ENCODE measurements at regions not wholly inside any gene's neighbourhood (a gene's known extent, or its start where the extent isn't known, plus 50 kb on each side); places are given as distances from the start of the nearest gene placed in this dataset.
"Not testable (repeated sequence)": the region's sequence is repeated elsewhere in the genome, so short reads cannot be mapped to it uniquely, and the experiment has no call there.

DNA sequence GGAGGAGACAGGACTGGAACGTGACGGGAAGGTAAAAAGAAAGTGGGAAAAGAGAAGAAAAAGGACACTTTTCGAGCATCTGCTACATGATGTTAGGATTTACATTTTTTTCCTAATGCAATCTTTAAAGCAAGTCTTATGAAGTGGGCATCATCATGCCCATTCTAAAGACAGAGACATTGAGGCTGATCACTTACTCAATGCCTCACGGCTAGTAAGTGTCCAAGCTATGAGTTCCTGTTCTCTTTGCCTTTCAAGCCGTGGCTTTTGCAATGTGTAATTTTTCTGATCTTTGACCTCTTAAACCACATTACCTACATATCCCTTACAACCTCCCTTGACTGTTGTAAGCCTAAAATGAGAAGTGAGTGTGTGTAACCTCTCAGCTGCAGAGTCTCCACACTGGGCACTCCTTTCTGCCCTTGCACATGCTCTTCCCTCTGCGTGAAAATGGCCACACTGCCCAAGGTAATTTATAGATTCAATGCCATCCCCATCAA is 649.2 kb downstream of the RNF144A start:
- peaks cover 0 to 10% (median 0%) of the 10 kb centered on the region in 7 donors for H3K9me3 Mint-ChIP-seq
- no peaks in the 10 kb centered on the region for H3K4me1 Mint-ChIP-seq
- peaks cover 0 to 9% (median 5%) of the 10 kb centered on the region in 3 donors for H3K27me3 Mint-ChIP-seq
- no peaks in the 10 kb centered on the region for H3K36me3 Mint-ChIP-seq
- no peak for ATAC-seq (ENCODE audit: low read depth in 2 of 2)
- DNase-seq = no peak
- H3K27ac Mint-ChIP-seq = no peak overlapping the region
- H3K4me3 Mint-ChIP-seq = peak overlapping the region in 1 of 8 donors; percentile 17

DNA sequence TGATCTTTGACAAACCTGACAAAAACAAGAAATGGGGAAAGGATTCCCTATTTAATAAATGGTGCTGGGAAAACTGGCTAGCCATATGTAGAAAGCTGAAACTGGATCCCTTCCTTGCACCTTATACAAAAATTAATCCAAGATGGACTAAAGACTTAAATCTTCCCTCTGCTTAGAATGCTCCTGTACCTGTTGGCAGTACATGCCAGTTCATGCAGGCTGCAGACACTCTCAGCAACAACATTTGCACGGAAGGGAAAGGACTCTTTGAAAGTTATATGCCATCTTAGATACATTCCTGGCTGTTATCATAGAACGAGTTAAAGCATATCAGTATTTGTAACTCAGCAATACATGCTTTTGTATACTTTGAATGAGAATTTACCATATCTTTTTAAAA is 649.9 kb downstream of the RNF144A start:
- H3K9me3 Mint-ChIP-seq; ATAC-seq (ENCODE audit: low read depth in 2 of 2); H3K4me3 Mint-ChIP-seq; DNase-seq; H3K27ac Mint-ChIP-seq; H3K36me3 Mint-ChIP-seq; H3K4me1 Mint-ChIP-seq; H3K27me3 Mint-ChIP-seq: not testable (repeated sequence)

DNA sequence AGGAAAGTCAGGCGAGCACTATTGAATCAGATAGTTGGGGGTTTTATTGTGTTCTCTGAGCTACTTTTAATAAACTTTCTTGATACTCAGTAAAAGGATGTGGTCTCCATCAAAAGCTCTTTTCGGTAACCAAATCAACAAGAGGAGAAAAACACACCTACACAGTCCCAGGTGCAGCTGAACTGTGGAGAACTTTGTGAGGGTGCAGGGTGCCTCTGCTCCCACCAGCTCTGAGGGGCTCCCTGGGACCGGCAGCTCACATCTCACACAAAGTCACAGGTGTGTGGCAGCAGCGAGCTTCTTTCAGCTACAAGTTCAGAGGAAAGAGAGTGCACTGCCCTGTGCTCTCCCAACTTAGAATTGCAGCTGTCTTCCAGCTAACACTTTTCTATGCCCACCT is 650.4 kb downstream of the RNF144A start:
- Mint-ChIP-seq H3K27ac (no peak overlapping the region), H3K9me3 (peaks cover 0 to 10% (median 0%) of the 10 kb centered on the region in 7 donors), H3K36me3 (no peaks in the 10 kb centered on the region), H3K4me3 (no peak overlapping the region), H3K4me1 (no peaks in the 10 kb centered on the region), H3K27me3 (peaks cover 0 to 9% (median 5%) of the 10 kb centered on the region in 3 donors)
- no peak for ATAC-seq (ENCODE audit: low read depth in 2 of 2)
- DNase-seq = no peak

DNA sequence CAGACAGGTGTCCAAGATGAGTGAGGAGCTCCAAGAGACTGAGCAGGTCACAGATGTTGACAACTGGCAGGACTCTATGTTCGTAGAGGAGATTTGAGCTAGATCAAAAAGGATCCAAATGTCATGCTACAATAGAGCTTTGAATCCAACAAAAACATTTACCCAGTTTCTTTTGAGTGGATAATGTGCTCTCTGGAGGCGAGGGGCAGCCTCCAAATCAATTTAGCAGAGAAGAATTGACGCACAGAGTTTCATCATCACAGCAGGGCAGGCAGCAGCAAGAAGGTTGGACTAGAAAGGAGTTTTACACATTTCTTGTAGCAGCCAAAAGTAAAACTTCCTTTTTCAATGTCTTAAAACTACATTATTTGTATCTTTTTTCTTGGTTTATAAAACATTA is 653.0 kb downstream of the RNF144A start:
- DNase-seq (no peak), ATAC-seq (ENCODE audit: low read depth in 2 of 2) (no peak)
- Mint-ChIP-seq H3K4me1 (no peaks in the 10 kb centered on the region), H3K4me3 (no peak overlapping the region), H3K27ac (no peak overlapping the region), H3K27me3 (peaks cover 0 to 9% (median 0%) of the 10 kb centered on the region in 3 donors), H3K9me3 (peaks cover 0 to 10% (median 0%) of the 10 kb centered on the region in 7 donors), H3K36me3 (no peaks in the 10 kb centered on the region)

DNA sequence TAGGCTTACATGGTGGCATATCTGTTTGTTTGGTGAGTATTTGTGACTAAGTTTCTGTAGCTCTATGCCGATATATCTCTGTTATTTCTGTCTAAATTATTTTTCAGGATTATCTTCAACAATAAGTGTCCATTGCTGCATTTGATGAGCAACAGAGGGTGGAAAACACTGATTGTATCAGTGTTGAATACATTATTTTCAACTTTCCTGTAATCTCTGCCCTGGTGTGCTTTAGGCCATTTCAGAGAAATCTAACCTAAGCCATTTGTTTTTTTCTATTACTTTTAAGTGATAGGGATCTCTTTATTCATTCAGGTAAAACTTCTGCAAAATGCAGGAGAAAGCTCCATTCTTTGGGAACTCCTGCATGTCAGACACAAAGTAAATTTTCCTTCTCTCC is 654.5 kb downstream of the RNF144A start:
- Mint-ChIP-seq H3K9me3 (peaks cover 0 to 8% (median 1%) of the 10 kb centered on the region in 7 donors), H3K4me3 (no peak overlapping the region), H3K36me3 (no peaks in the 10 kb centered on the region), H3K27me3 (peaks cover 0 to 8% (median 5%) of the 10 kb centered on the region in 3 donors), H3K27ac (no peak overlapping the region), H3K4me1 (no peaks in the 10 kb centered on the region)
- ATAC-seq (ENCODE audit: low read depth in 2 of 2) (no peak), DNase-seq (no peak)

DNA sequence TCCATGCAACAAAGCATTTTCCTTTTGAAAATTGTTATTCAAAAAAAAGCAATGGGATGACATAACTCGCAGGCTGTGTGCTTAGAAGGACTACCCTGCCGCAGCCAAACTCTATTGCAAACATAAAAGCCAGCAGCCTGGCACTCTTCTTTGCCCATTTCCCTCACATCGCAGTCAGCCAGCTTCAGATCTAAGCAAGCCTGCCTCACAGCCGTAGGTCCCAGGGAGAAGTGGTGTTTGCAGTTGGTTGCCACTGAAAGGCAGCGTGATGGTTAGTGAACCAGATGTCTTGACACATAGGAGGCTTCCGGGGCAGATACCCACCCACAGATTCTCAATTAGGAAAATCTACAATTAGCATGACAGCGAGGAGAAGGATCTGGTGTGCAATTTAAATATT is 655.2 kb downstream of the RNF144A start:
- peaks cover 0 to 9% (median 5%) of the 10 kb centered on the region in 3 donors for H3K27me3 Mint-ChIP-seq
- peaks cover 0 to 4% of the 10 kb centered on the region in 2 donors for H3K36me3 Mint-ChIP-seq
- DNase-seq (no peak), ATAC-seq (ENCODE audit: low read depth in 2 of 2) (no peak)
- H3K4me3 Mint-ChIP-seq = no peak overlapping the region
- H3K4me1 Mint-ChIP-seq = no peaks in the 10 kb centered on the region
- H3K9me3 Mint-ChIP-seq = peaks cover 1 to 8% (median 6%) of the 10 kb centered on the region in 7 donors
- no peak overlapping the region for H3K27ac Mint-ChIP-seq

DNA sequence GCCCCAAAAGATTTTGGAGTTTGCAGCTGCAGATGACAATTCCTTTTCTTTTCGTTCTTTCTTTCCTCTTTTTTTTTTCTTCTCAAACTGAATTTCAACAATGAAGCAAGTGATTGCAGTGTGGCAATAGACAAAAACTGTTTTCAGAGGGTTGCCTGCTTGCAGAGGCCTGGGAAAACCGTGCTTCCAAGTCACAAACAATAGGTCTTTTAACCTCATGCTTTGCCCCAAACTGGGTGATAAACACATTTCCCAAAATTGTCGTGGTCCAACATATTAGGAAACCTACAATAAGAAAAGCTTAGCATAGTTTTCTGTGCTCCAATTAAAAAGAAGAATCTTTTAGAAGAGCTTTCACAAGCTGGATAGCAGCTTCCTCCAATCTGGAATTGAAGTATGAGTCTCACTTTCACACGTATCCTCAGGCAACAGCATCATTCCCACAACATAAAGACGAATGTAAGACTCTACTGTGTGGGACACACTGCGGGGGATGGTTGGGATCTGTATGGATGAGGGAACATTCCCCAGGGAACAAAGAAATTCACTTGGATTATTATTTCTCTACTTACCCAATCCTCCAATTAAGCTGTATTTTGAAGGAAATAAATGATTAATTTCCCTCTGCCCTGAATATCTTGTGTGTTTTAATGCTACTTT is 656.1 kb downstream of the RNF144A start:
- Mint-ChIP-seq H3K27me3 (peaks cover 0 to 17% (median 5%) of the 10 kb centered on the region in 3 donors), H3K4me1 (no peaks in the 10 kb centered on the region), H3K36me3 (peaks cover 5 to 12% of the 10 kb centered on the region in 2 donors), H3K27ac (no peak overlapping the region), H3K9me3 (peaks cover 9 to 16% (median 14%) of the 10 kb centered on the region in 7 donors), H3K4me3 (no peak overlapping the region)
- ATAC-seq (ENCODE audit: low read depth in 2 of 2) = no peak
- DNase-seq = no peak

DNA sequence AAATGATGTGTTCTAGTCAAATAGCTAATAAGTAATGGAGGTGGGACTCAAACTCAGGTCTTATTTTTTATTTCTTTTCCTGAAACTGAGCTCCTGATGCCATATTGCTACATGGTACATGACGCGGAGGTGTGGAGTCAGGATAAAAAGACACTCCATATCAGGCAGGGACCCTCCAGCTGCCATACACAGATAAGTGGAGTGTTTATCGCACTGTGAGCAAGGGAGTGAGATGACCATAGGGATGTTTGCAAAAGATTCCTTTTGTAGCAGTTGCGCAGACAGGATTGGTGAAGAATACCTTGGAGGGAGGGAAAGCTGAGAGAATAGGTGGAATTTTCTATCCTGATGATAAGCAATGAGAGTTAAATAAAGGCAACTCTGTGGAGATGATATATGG is 657.2 kb downstream of the RNF144A start:
- Mint-ChIP-seq H3K27ac (no peak overlapping the region), H3K4me3 (no peak overlapping the region), H3K36me3 (peaks cover 9 to 17% of the 10 kb centered on the region in 2 donors), H3K27me3 (peaks cover 0 to 17% (median 5%) of the 10 kb centered on the region in 3 donors), H3K9me3 (peaks cover 10 to 27% (median 22%) of the 10 kb centered on the region in 7 donors), H3K4me1 (no peaks in the 10 kb centered on the region)
- no peak for ATAC-seq (ENCODE audit: low read depth in 2 of 2)
- DNase-seq = no peak

DNA sequence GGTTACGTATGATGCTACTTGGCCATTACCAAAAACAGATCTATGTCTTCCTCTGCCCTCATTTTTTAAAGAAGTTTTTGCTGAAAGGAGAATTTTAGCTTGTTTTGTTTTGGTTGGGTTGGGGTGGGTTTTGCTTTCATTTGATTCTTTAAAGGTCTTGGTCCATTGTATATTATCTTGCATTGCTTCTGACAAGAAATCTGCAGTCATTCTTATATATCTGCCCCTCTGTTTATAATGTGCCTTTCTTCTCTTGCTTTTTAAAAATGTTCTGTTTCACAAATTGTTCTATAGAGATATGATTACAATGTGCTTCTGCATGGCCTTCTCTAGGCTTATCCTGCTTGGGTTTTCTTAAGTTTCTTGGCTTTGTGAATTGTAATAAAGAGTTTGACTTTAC is 660.6 kb downstream of the RNF144A start:
- H3K36me3 Mint-ChIP-seq = peaks cover 12 to 21% of the 10 kb centered on the region in 2 donors
- no peak overlapping the region for H3K27ac Mint-ChIP-seq

DNA sequence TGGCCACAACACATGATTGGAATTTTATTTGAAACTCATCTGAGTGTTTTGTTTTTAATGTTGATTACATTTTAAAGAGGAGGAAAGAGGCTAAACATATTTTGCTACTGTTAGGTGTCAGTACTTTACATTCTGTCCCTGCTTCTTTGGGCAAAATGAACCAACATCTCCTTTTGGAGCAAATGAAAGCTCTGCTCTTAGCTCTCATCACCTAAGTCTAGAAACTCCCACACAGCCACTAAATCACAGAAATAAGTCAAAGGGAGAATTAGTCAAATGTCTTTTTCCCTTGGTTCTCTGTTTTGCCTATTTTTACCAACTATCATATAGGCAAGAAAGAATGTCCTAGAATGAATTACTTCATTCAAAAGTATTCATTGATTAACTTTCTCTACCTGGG is 666.8 kb downstream of the RNF144A start:
- Mint-ChIP-seq H3K27me3 (peaks cover 0 to 21% (median 0%) of the 10 kb centered on the region in 3 donors), H3K4me1 (no peaks in the 10 kb centered on the region), H3K27ac (no peak overlapping the region), H3K36me3 (peaks cover 5 to 6% of the 10 kb centered on the region in 2 donors), H3K4me3 (no peak overlapping the region), H3K9me3 (peaks cover 4 to 11% (median 7%) of the 10 kb centered on the region in 7 donors)
- ATAC-seq (ENCODE audit: low read depth in 2 of 2) = no peak
- DNase-seq = no peak

More for the DNA sequence above, 660.6 kb downstream of the RNF144A start:
- Mint-ChIP-seq H3K4me3 (no peak overlapping the region), H3K9me3 (peaks cover 11 to 32% (median 24%) of the 10 kb centered on the region in 7 donors), H3K27me3 (peaks cover 0 to 20% (median 5%) of the 10 kb centered on the region in 3 donors), H3K4me1 (no peaks in the 10 kb centered on the region)
- no peak for DNase-seq
- no peak for ATAC-seq (ENCODE audit: low read depth in 2 of 2)

DNA sequence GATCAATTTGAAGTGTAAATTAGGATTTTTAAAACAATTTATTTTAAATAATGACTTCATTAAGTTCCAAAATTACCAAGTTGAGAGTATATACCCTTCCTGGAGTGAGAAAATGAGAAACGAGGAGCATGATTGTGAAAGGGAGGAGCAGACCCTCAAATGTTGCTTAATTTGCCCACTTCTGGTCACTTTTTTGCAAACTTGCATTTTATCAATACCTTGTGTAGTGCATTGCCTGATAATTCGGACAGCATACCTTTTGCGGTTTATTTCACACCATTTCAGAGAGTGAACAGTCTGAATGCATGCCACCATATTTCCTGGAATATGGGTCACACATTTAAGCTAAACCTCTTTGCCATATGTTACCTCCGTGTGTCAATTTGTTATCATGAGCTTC is 669.7 kb downstream of the RNF144A start:
- ATAC-seq (ENCODE audit: low read depth in 2 of 2) (no peak), DNase-seq (no peak)
- no peak overlapping the region for H3K27ac Mint-ChIP-seq
- H3K36me3 Mint-ChIP-seq = no peaks in the 10 kb centered on the region
- no peak overlapping the region for H3K4me3 Mint-ChIP-seq
- peaks cover 0 to 21% (median 0%) of the 10 kb centered on the region in 3 donors for H3K27me3 Mint-ChIP-seq
- H3K4me1 Mint-ChIP-seq = no peaks in the 10 kb centered on the region
- H3K9me3 Mint-ChIP-seq = peaks cover 0 to 5% (median 0%) of the 10 kb centered on the region in 7 donors

DNA sequence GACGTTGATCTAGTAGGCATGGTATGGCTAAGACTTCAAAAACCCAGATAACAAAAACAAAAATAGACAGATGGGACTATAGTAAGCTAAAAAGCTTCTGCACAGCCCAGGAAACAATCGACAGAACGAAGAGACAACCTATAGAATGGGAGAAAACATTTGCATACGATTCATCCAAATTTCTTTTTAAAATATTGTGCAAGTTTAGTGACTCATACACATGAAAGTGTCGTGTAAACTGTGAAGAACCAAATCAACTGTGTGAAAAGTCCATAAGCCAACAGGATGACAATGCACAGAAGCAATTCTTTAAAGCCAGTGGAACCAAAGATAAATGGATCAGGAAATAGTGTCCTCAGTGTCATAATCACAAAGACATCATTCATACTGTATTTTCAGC is 671.1 kb downstream of the RNF144A start:
- no peak overlapping the region for H3K27ac Mint-ChIP-seq
- no peak for DNase-seq

DNA sequence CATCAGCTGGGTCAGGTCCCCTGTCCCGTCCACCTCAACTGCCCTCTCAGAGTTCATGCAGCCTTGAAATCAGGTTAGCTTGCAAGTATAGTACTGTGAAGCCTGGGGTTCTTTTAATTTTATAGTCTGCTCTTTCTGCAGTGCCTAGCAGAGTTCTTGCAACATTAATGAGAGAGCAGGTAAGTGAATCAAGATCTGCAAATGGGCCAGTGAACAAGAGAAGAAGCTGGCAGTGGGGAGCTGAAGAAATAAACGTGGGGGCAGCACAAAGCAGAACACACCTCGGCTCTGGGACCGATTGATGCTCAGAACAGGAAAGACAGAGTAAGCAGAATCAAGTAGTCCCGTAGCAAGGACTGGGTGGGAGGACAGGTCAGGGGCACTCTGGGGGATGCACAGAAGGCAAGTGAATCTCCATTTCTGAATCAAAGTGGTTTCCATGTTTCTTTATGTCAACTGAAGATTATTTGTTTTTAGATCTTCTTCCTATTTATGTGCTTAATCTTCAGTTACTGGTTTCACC is 675.5 kb downstream of the RNF144A start:
- Mint-ChIP-seq H3K4me1 (no peaks in the 10 kb centered on the region), H3K27me3 (peaks cover 0 to 20% (median 4%) of the 10 kb centered on the region in 3 donors), H3K36me3 (no peaks in the 10 kb centered on the region), H3K4me3 (no peak overlapping the region), H3K27ac (no peak overlapping the region), H3K9me3 (peaks cover 0 to 2% (median 0%) of the 10 kb centered on the region in 7 donors)
- ATAC-seq (ENCODE audit: low read depth in 2 of 2) (no peak), DNase-seq (no peak)

More for the DNA sequence above, 671.1 kb downstream of the RNF144A start:
- H3K27me3 Mint-ChIP-seq = peaks cover 0 to 13% (median 0%) of the 10 kb centered on the region in 3 donors
- peaks cover 0 to 2% (median 0%) of the 10 kb centered on the region in 7 donors for H3K9me3 Mint-ChIP-seq
- no peaks in the 10 kb centered on the region for H3K36me3 Mint-ChIP-seq
- no peaks in the 10 kb centered on the region for H3K4me1 Mint-ChIP-seq
- H3K4me3 Mint-ChIP-seq = no peak overlapping the region
- no peak for ATAC-seq (ENCODE audit: low read depth in 2 of 2)

DNA sequence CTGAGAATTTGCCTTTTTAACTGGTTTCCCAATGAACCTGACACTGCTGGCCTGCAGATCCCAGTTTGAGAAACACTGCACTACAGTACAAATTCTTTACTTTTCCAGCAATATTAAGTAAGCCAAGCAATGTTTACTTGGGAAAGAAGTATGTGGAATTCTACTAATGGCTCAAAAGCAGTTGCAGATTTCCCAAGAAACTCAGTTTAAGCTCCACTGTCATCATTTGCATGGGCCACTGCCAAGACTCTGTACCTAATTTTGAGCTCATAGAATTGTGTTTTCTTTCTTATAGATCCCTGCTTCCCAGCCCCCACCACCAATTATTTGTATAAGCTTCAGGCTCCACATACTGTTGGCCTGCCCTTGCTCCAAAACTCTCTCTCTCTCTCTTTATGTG is 676.1 kb downstream of the RNF144A start:
- Mint-ChIP-seq H3K4me3 (no peak overlapping the region), H3K36me3 (no peaks in the 10 kb centered on the region), H3K27me3 (peaks cover 0 to 23% (median 4%) of the 10 kb centered on the region in 3 donors), H3K9me3 (peaks cover 0 to 2% (median 0%) of the 10 kb centered on the region in 7 donors), H3K27ac (no peak overlapping the region), H3K4me1 (no peaks in the 10 kb centered on the region)
- ATAC-seq (ENCODE audit: low read depth in 2 of 2) (no peak), DNase-seq (no peak)
